H9 (cell line): ENCODE measurements at regions not wholly inside any gene's neighbourhood (a gene's known extent, or its start where the extent isn't known, plus 50 kb on each side); places are given as distances from the start of the nearest gene placed in this dataset.

ENCODE experiments used
- DNase-seq: peaks from one replicate; pipeline ENCODE4 v3.0.0-alpha.2; 2017
- H2AFZ ChIP-seq: one replicate; pipeline ENCODE4 v1.6.1; 2013; ENCODE audit warnings: mild to moderate bottlenecking, low read length, control low read depth, moderate library complexity
- H2AK5ac ChIP-seq: 2 replicates; pipeline ENCODE4 v1.6.1; 2013; ENCODE audit warnings: low read length, control low read depth, mixed read lengths; ENCODE audit not compliant: insufficient read length
- H2BK120ac ChIP-seq: one replicate; pipeline ENCODE4 v1.6.1; 2013; ENCODE audit warnings: low read depth, mild to moderate bottlenecking, low read length, control low read depth, inconsistent platforms; ENCODE audit not compliant: poor library complexity, severe bottlenecking
- H2BK12ac ChIP-seq: 2 replicates; pipeline ENCODE4 v1.6.1; 2013; ENCODE audit warnings: low read length, control low read depth, mixed read lengths, low read depth; ENCODE audit not compliant: insufficient read length
- H2BK15ac ChIP-seq: 2 replicates; pipeline ENCODE4 v1.6.1; 2013; ENCODE audit warnings: low read depth, low read length, control low read depth
- H2BK20ac ChIP-seq: one replicate; pipeline ENCODE4 v1.6.1; 2013; ENCODE audit warnings: low read depth, mild to moderate bottlenecking, low read length, control low read depth, inconsistent platforms; ENCODE audit not compliant: poor library complexity, severe bottlenecking
- H2BK5ac ChIP-seq: 2 replicates; pipeline ENCODE4 v1.6.1; 2013; ENCODE audit warnings: low read length, control low read depth, mixed read lengths; ENCODE audit not compliant: insufficient read length
- H3K14ac ChIP-seq: 2 replicates; pipeline ENCODE4 v1.6.1; 2013; ENCODE audit warnings: low read length, control low read depth; ENCODE audit not compliant: insufficient read depth
- H3K18ac ChIP-seq: 2 replicates; pipeline ENCODE4 v1.6.1; 2013; ENCODE audit warnings: low read depth, mild to moderate bottlenecking, mixed read lengths, low read length, control low read depth; ENCODE audit not compliant: insufficient read length
- H3K23ac ChIP-seq: 2 replicates; pipeline ENCODE4 v1.6.1; 2013; ENCODE audit warnings: low read length, control low read depth, mixed read lengths, low read depth; ENCODE audit not compliant: insufficient read length
- H3K23me2 ChIP-seq: 2 replicates; pipeline ENCODE4 v1.6.1; 2013; ENCODE audit warnings: low read depth, mild to moderate bottlenecking, mixed read lengths, low read length, control low read depth; ENCODE audit not compliant: insufficient read length, poor library complexity, severe bottlenecking
- H3K27ac ChIP-seq: 2 replicates; pipeline ENCODE4 v1.5.1; 2013; ENCODE audit warnings: low read length, control low read depth, mixed read lengths, low read depth; ENCODE audit not compliant: insufficient read length
- H3K27me3 ChIP-seq: 2 replicates; pipeline ENCODE4 v1.6.1; 2013; ENCODE audit warnings: low read length, control low read depth, inconsistent platforms; ENCODE audit not compliant: insufficient read depth
- H3K4ac ChIP-seq: 2 replicates; pipeline ENCODE4 v1.6.1; 2013; ENCODE audit warnings: low read depth, mild to moderate bottlenecking, control low read depth, inconsistent platforms, low read length, moderate library complexity
- H3K4me1 ChIP-seq: 2 replicates; pipeline ENCODE4 v1.6.1; 2013; ENCODE audit warnings: low read length, control low read depth, inconsistent platforms; ENCODE audit not compliant: insufficient read depth
- H3K4me2 ChIP-seq: 2 replicates; pipeline ENCODE4 v1.6.1; 2013; ENCODE audit warnings: low read length, control low read depth, mixed read lengths; ENCODE audit not compliant: insufficient read length, insufficient read depth
- H3K56ac ChIP-seq: 2 replicates; pipeline ENCODE4 v1.6.1; 2013; ENCODE audit warnings: low read depth, mild to moderate bottlenecking, mixed read lengths, low read length, control low read depth; ENCODE audit not compliant: insufficient read length
- H3K79me1 ChIP-seq: 2 replicates; pipeline ENCODE4 v1.6.1; 2013; ENCODE audit warnings: low read depth, mild to moderate bottlenecking, moderate library complexity, low read length, control low read depth, inconsistent platforms; ENCODE audit not compliant: insufficient read depth, poor library complexity, severe bottlenecking
- H3K79me2 ChIP-seq: 2 replicates; pipeline ENCODE4 v1.6.1; 2013; ENCODE audit warnings: low read length, control low read depth, inconsistent platforms; ENCODE audit not compliant: insufficient read depth
- H3K9ac ChIP-seq: 2 replicates; pipeline ENCODE4 v1.6.1; 2013; ENCODE audit warnings: low read length, control low read depth, mixed read lengths; ENCODE audit not compliant: insufficient read length; ENCODE audit errors: extremely low read depth
- H3K9me3 ChIP-seq: one replicate; pipeline ENCODE4 v1.6.1; 2013; ENCODE audit warnings: low read depth, low read length, inconsistent platforms; ENCODE audit not compliant: control insufficient read depth
- H3T11ph ChIP-seq: one replicate; pipeline ENCODE4 v1.6.1; 2013; ENCODE audit warnings: mild to moderate bottlenecking, low read length, control low read depth, inconsistent platforms
- H4K20me1 ChIP-seq: one replicate; pipeline ENCODE4 v1.6.1; 2013; ENCODE audit not compliant: control insufficient read depth, insufficient read length, insufficient read depth
- H4K5ac ChIP-seq: 2 replicates; pipeline ENCODE4 v1.6.1; 2013; ENCODE audit warnings: low read depth, mild to moderate bottlenecking, mixed read lengths, low read length, control low read depth; ENCODE audit not compliant: insufficient read length
- H4K8ac ChIP-seq: replicated peaks from 2 replicates; pipeline ENCODE4 v1.6.1; 2013; ENCODE audit warnings: low read length, control low read depth, mixed read lengths, low read depth; ENCODE audit not compliant: insufficient read length
- H4K91ac ChIP-seq: 2 replicates; pipeline ENCODE4 v1.6.1; 2013; ENCODE audit warnings: low read depth, mild to moderate bottlenecking, moderate library complexity, mixed read lengths, low read length, control low read depth; ENCODE audit not compliant: insufficient read length
- H3K27ac Mint-ChIP-seq, 3 experiments: 2 replicates in 2 of 3; 3 replicates in 1 of 3; pipeline ENCODE4 v1.8.0; 2020 to 2021; ENCODE audit warnings: mixed read lengths in 3 of 3, mild to moderate bottlenecking in 1 of 3, moderate library complexity in 1 of 3
- H3K27me3 Mint-ChIP-seq: 2 replicates; pipeline ENCODE4 v1.8.0; 2021; ENCODE audit warnings: low read depth, mild to moderate bottlenecking, moderate library complexity, mixed read lengths
- H3K36me3 Mint-ChIP-seq, 3 experiments: 2 replicates in 2 of 3; 3 replicates in 1 of 3; pipeline ENCODE4 v1.8.0; 2020 to 2021; ENCODE audit warnings: low read depth in 3 of 3, mixed read lengths in 3 of 3; ENCODE audit not compliant: insufficient read depth in 1 of 3
- H3K4me1 Mint-ChIP-seq, 2 experiments: 2 replicates each; pipeline ENCODE4 v1.8.0; 2020; ENCODE audit warnings: mixed read lengths in 2 of 2
- H3K4me3 Mint-ChIP-seq, 2 experiments: 2 replicates in 1 of 2; 3 replicates in 1 of 2; pipeline ENCODE4 v1.8.0; 2020 to 2021; ENCODE audit warnings: mild to moderate bottlenecking in 2 of 2, mixed read lengths in 2 of 2, moderate library complexity in 1 of 2
- H3K9me3 Mint-ChIP-seq, 2 experiments: 2 replicates in 1 of 2; 3 replicates in 1 of 2; pipeline ENCODE4 v1.8.0; 2020; ENCODE audit warnings: mild to moderate bottlenecking in 2 of 2, mixed read lengths in 2 of 2, moderate library complexity in 1 of 2
- WGBS: extraction: QIAGEN DNeasy Blood & Tissue Kit; methylation state at CpG from one replicate; pipeline ENCODE4 v1.1.7; 2013; ENCODE audit warnings: missing lambda C conversion rate, low lambda C conversion rate, mixed read lengths; ENCODE audit not compliant: insufficient read length; ENCODE audit errors: extremely low coverage; 5-methylcytosine and 5-hydroxymethylcytosine counted together
- TF ChIP-seq, protein P1 (sequence below): fragments of 200-600 bp; sonication (generic); conservative IDR thresholded peaks from 3 replicates; pipeline ENCODE4 v1.8.0; 2021; ENCODE audit warnings: antibody characterized with exemption, mild to moderate bottlenecking

DNA sequence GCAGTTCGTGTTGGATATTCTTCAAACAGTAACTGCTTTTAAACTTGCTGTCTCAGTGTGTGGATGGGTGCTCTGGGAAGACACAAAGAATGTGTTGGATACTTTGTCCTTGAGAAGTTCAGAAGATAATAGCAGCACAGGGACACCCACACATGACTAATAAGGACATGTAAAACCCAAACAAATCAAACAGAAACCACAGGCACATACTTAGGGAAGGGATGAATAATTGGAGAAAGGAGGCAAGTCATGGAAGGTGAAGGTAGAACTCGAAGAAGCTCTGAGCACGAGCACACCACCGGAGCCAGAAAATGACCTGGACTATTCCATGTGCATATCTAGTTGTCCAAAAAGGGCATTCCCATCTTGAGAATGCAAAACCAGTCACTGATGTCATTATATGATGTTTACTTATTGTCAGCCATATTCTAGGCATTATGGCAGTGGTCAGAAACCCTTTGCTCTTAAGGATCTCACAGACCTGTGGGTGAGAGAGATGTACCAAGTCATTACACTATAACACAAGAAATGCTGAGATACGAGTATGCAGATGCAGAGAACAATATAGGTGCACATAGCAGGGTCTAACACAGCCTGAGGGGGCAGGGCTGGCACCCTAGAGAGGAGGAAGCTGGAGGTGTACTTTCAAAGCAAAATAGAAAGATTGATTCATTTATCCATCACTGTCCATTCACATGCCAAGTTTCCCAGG is 152.9 kb downstream of the PIK3R1 start:
- Histone ChIP-seq H3K14ac (no peak overlapping the region), H4K8ac (no peak overlapping the region), H3K79me2 (no peaks in the 10 kb centered on the region), H3K23ac (no peak overlapping the region), H3K4me1 (no peaks in the 10 kb centered on the region), H3K79me1 (no peaks in the 10 kb centered on the region), H2BK120ac (no peak overlapping the region), H3K4me2 (no peak overlapping the region), H4K20me1 (no peaks in the 10 kb centered on the region), H2BK15ac (no peak overlapping the region), H4K91ac (no peak overlapping the region), H2BK12ac (no peak overlapping the region), H3K9me3 (no peaks in the 10 kb centered on the region), H2BK5ac (no peak overlapping the region), H2AFZ (no peak overlapping the region), H3K4ac (no peak overlapping the region), H2AK5ac (no peak overlapping the region), H3K27me3 (no peaks in the 10 kb centered on the region), H3K9ac (no peak overlapping the region), H3T11ph (no peak overlapping the region), H3K18ac (no peak overlapping the region), H2BK20ac (no peak overlapping the region), H3K27ac (no peak overlapping the region), H3K56ac (no peak overlapping the region), H4K5ac (no peak overlapping the region), H3K23me2 (no peaks in the 10 kb centered on the region)
- no peak overlapping the region for H3K27ac Mint-ChIP-seq
- peaks cover 0 to 9% (median 0%) of the 10 kb centered on the region in 3 experiments; a peak in 4 of 7 replicates for H3K36me3 Mint-ChIP-seq
- no peaks in the 10 kb centered on the region for H3K27me3 Mint-ChIP-seq
- WGBS: no CpG with 5 or more reads among the region's 5 CpGs
- TF ChIP-seq, protein P1, sequence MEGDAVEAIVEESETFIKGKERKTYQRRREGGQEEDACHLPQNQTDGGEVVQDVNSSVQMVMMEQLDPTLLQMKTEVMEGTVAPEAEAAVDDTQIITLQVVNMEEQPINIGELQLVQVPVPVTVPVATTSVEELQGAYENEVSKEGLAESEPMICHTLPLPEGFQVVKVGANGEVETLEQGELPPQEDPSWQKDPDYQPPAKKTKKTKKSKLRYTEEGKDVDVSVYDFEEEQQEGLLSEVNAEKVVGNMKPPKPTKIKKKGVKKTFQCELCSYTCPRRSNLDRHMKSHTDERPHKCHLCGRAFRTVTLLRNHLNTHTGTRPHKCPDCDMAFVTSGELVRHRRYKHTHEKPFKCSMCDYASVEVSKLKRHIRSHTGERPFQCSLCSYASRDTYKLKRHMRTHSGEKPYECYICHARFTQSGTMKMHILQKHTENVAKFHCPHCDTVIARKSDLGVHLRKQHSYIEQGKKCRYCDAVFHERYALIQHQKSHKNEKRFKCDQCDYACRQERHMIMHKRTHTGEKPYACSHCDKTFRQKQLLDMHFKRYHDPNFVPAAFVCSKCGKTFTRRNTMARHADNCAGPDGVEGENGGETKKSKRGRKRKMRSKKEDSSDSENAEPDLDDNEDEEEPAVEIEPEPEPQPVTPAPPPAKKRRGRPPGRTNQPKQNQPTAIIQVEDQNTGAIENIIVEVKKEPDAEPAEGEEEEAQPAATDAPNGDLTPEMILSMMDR: no peak
- no peaks in the 10 kb centered on the region for H3K4me1 Mint-ChIP-seq
- no peak for DNase-seq
- H3K4me3 Mint-ChIP-seq: no peak overlapping the region
- H3K9me3 Mint-ChIP-seq: peaks cover 4 to 5% of the 10 kb centered on the region in 2 experiments; a peak in 3 of 5 replicates
